Endothelial cell of umbilical vein (primary cell): ENCODE measurements at regions not wholly inside any gene's neighbourhood (a gene's known extent, or its start where the extent isn't known, plus 50 kb on each side); places are given as distances from the start of the nearest gene placed in this dataset.

Experiments used
- BruUV-seq: library from RNA; stranded (reverse); fragments of 400-500 nt; replicated peaks from 2 replicates; lab custom pipeline; 2021; lab: Mats Ljungman, UMichigan
- CTCF ChIA-PET: fragments of 300-600, 350-600 bp; sonication (Branson Sonifier 250); formaldehyde crosslinking; loops from one replicate; lab custom pipeline; 2021; ENCODE audit warnings: antibody characterized with exemption, inconsistent platforms; lab: Charles Lee
- POLR2A ChIA-PET: fragments of 300-600, 350-600 bp; sonication (Branson Sonifier 250); formaldehyde crosslinking; loops from one replicate; lab custom pipeline; 2021; ENCODE audit warnings: antibody characterized with exemption, inconsistent platforms; lab: Charles Lee
- DNase-seq: peaks from one replicate; pipeline ENCODE4 v3.0.0-alpha.2; 2011; ENCODE audit warnings: low read depth, low spot score
- FAIRE-seq: peaks from 2 replicates; lab custom pipeline; 2011; peaks lifted over from hg19 to GRCh38; lab: Jason Lieb, UNC
- H2AFZ ChIP-seq: 2 replicates; pipeline ENCODE4 v1.6.0; 2012; ENCODE audit warnings: low read depth, low read length, control low read depth, inconsistent platforms
- H3K27ac ChIP-seq: 2 replicates; pipeline ENCODE4 v1.5.1; 2011; ENCODE audit warnings: low read depth, mild to moderate bottlenecking, control low read depth, low read length, moderate library complexity; ENCODE audit not compliant: insufficient read depth
- H3K27me3 ChIP-seq, 2 experiments: 2 replicates each; pipeline versions ENCODE4 v1.6.0 to v1.6.1; 2011; ENCODE audit warnings: low read length in 2 of 2, mixed read lengths in 1 of 2; ENCODE audit not compliant: control insufficient read depth in 2 of 2, insufficient read depth in 2 of 2
- H3K36me3 ChIP-seq, 2 experiments: 2 replicates in 1 of 2; 3 replicates in 1 of 2; pipeline ENCODE4 v1.5.1; 2011; ENCODE audit warnings: low read length in 2 of 2, mild to moderate bottlenecking in 1 of 2, moderate library complexity in 1 of 2; ENCODE audit not compliant: control insufficient read depth in 2 of 2, insufficient read depth in 2 of 2; ENCODE audit errors: extremely low read depth in 1 of 2
- H3K4me1 ChIP-seq: 3 replicates; pipeline ENCODE4 v1.5.1; 2011; ENCODE audit warnings: mild to moderate bottlenecking, low read length; ENCODE audit not compliant: control insufficient read depth, insufficient read depth; ENCODE audit errors: extremely low read depth
- H3K4me2 ChIP-seq: 2 replicates; pipeline ENCODE4 v1.6.1; 2011; ENCODE audit warnings: low read length, control low read depth, mixed read lengths; ENCODE audit not compliant: insufficient read depth
- H3K4me3 ChIP-seq, 3 experiments: fragments of 200-600 bp in 1 of 3; sonication (generic), shearing (Covaris generic) in 1 of 3; replicated peaks in 1 of 3; 2 replicates each; pipeline ENCODE4 v1.5.1; 2011 to 2016; ENCODE audit warnings: control low read depth in 3 of 3, low read length in 3 of 3, mild to moderate bottlenecking in 2 of 3, inconsistent platforms in 1 of 3, low read depth in 1 of 3, moderate library complexity in 1 of 3; ENCODE audit not compliant: insufficient read depth in 1 of 3
- H3K79me2 ChIP-seq: 2 replicates; pipeline ENCODE4 v1.6.0; 2012; ENCODE audit warnings: low read length, inconsistent platforms; ENCODE audit not compliant: control insufficient read depth, insufficient read depth
- H3K9ac ChIP-seq: replicated peaks from 2 replicates; pipeline ENCODE3; 2011; ENCODE audit warnings: low read length, control low read depth; ENCODE audit not compliant: insufficient read depth; ENCODE audit errors: extremely low read depth
- H3K9me1 ChIP-seq: replicated peaks from 3 replicates; pipeline ENCODE4 v1.6.0; 2011; ENCODE audit warnings: mild to moderate bottlenecking, low read length; ENCODE audit not compliant: control insufficient read depth, insufficient read depth; ENCODE audit errors: extremely low read depth
- H3K9me3 ChIP-seq: replicated peaks from 2 replicates; pipeline ENCODE4 v1.5.1; 2012; ENCODE audit warnings: low read length, inconsistent platforms; ENCODE audit not compliant: control insufficient read depth, insufficient read depth
- H4K20me1 ChIP-seq: replicated peaks from 2 replicates; pipeline ENCODE3; 2011; ENCODE audit warnings: mild to moderate bottlenecking, low read length; ENCODE audit not compliant: control insufficient read depth, insufficient read depth; ENCODE audit errors: extremely low read depth
- EZH2 ChIP-seq: IDR thresholded peaks from 2 replicates; pipeline ENCODE4 v1.6.1; 2012; ENCODE audit warnings: borderline replicate concordance, low read depth, mild to moderate bottlenecking, moderate library complexity, low read length, inconsistent platforms; ENCODE audit not compliant: severe bottlenecking
- FOS ChIP-seq: IDR thresholded peaks from 2 replicates; pipeline ENCODE4 v1.6.1; 2011; ENCODE audit warnings: mild to moderate bottlenecking, low read length, moderate library complexity, borderline replicate concordance; ENCODE audit not compliant: insufficient read depth
- GATA2 ChIP-seq: IDR thresholded peaks from 2 replicates; pipeline ENCODE4 v1.7.0; 2011; ENCODE audit warnings: low read depth, mild to moderate bottlenecking, moderate library complexity, mixed read lengths, low read length; ENCODE audit not compliant: insufficient read length, insufficient read depth
- JUN ChIP-seq: IDR thresholded peaks from 2 replicates; pipeline ENCODE4 v1.6.1; 2011; ENCODE audit warnings: borderline replicate concordance, low read depth; ENCODE audit not compliant: insufficient read length, insufficient read depth
- MYC ChIP-seq: IDR thresholded peaks from one replicate; pipeline ENCODE4 v1.6.1; 2011; ENCODE audit warnings: mild to moderate bottlenecking, low read depth, low read length
- POLR2A ChIP-seq: IDR thresholded peaks from 2 replicates; pipeline ENCODE4 v1.6.1; 2012; ENCODE audit warnings: low read depth, mild to moderate bottlenecking, control low read depth, low read length
- POLR2AphosphoS5 ChIP-seq: IDR thresholded peaks from 2 replicates; pipeline ENCODE4 v1.6.1; 2012; ENCODE audit warnings: low read depth, mild to moderate bottlenecking, control low read depth, low read length, moderate library complexity; ENCODE audit not compliant: insufficient read depth
- dilution Hi-C: fragments of 300-500 bp; cut with MboI; formaldehyde crosslinking; loops from one replicate; pipeline ENCODE4 v1.15.0; 2019; ENCODE audit warnings: low sequenced_read_pairs; ENCODE audit not compliant: extremely low pct_ligation_motif_present
- intact Hi-C: fragments of 100-400 bp; cut with micrococcal nuclease; formaldehyde crosslinking; loops from one replicate; pipeline ENCODE4 v1.10.0; 2022
- TF ChIP-seq, protein P1 (sequence below): IDR thresholded peaks from 2 replicates; pipeline ENCODE4 v1.6.1; 2011; ENCODE audit not compliant: insufficient read depth, insufficient read length
- TF ChIP-seq, protein P2 (sequence below), 2 donors: IDR thresholded peaks; 1 replicate in 1 of 2; 2 replicates in 1 of 2; pipeline ENCODE4 v1.5.1; 2011; ENCODE audit warnings: low read length in 2 of 2, mild to moderate bottlenecking in 2 of 2, moderate library complexity in 2 of 2, control low read depth in 1 of 2, inconsistent platforms in 1 of 2, low read depth in 1 of 2; ENCODE audit not compliant: insufficient read depth in 1 of 2; ENCODE audit errors: extremely low read depth in 1 of 2

DNA sequence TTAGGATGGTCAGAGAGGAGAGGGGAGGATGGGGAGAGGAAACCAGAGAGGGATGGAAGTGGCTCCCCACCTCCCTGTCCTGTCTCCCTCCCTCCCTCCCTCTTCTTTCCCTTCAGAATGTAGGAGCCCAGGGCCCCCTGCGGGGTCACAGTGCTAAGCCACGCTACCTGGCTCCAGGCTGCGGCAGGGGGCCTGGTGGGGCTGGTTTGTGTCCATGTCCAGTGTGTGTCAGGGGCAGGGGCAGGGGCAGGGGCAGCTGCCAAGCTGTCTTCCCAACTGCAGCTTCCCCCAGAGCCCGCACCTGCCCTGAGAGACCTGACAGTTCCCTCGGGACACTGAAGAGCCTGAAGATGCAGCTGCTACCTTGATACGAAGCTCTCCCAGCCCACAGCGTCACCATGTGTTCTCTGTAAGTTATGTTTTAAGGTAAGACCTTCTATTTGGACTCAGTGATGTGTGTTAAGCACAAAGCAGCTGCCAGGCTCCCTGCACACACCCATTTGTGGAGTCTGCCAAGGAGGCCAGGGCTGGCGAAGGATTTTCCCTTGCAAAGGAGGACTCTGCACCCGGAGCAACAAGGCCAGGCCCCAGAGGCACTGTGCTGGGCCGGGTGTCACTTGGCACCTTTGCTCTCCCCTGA is 121.8 kb upstream of the SMAD3 start:
- dilution Hi-C loops, result loop anchor here (25.0 kb wide), 1 partner anchor 494 kb away; no protein-coding TSS in a partner anchor
- TF ChIP-seq MYC, result no peak
- no peak for TF ChIP-seq JUN
- TF ChIP-seq, protein P1, sequence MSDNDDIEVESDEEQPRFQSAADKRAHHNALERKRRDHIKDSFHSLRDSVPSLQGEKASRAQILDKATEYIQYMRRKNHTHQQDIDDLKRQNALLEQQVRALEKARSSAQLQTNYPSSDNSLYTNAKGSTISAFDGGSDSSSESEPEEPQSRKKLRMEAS, result no peak
- no peak for TF ChIP-seq EZH2
- no peak for TF ChIP-seq POLR2AphosphoS5
- TF ChIP-seq FOS, result no peak
- TF ChIP-seq POLR2A, result no peak
- no peak for TF ChIP-seq GATA2
- TF ChIP-seq, protein P2, sequence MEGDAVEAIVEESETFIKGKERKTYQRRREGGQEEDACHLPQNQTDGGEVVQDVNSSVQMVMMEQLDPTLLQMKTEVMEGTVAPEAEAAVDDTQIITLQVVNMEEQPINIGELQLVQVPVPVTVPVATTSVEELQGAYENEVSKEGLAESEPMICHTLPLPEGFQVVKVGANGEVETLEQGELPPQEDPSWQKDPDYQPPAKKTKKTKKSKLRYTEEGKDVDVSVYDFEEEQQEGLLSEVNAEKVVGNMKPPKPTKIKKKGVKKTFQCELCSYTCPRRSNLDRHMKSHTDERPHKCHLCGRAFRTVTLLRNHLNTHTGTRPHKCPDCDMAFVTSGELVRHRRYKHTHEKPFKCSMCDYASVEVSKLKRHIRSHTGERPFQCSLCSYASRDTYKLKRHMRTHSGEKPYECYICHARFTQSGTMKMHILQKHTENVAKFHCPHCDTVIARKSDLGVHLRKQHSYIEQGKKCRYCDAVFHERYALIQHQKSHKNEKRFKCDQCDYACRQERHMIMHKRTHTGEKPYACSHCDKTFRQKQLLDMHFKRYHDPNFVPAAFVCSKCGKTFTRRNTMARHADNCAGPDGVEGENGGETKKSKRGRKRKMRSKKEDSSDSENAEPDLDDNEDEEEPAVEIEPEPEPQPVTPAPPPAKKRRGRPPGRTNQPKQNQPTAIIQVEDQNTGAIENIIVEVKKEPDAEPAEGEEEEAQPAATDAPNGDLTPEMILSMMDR (IDR thresholded peaks at IDR 0.05; ENCODE audit: extremely low read depth in 1 of 2, insufficient read depth in 1 of 2, low read depth in 1 of 2, low read length in 2 of 2), result no peak
- CTCF ChIA-PET, result interaction anchor here (1.1 to 1.8 kb wide), 4 partner anchors 94 to 490 kb away, joined by 3 to 10 read pairs (median 6); no protein-coding TSS in a partner anchor

More for the DNA sequence above, 121.8 kb upstream of the SMAD3 start:
- no peaks in the 10 kb centered on the region for H4K20me1 ChIP-seq
- no peak overlapping the region for H3K4me2 ChIP-seq
- H3K9ac ChIP-seq, result no peak overlapping the region
- H3K36me3 ChIP-seq, result no peaks in the 10 kb centered on the region
- H3K9me3 ChIP-seq, result no peaks in the 10 kb centered on the region
- peaks cover 0 to 3% of the 10 kb centered on the region in 2 experiments for H3K27me3 ChIP-seq
- H3K27ac ChIP-seq, result no peak overlapping the region
- H3K4me1 ChIP-seq, result peaks cover 4% of the 10 kb centered on the region
- no TSS peak for BruUV-seq
- FAIRE-seq, result no peak
- intact Hi-C loops, result no loop called here
- no peaks in the 10 kb centered on the region for H3K79me2 ChIP-seq
- no peaks in the 10 kb centered on the region for H3K9me1 ChIP-seq
- DNase-seq, result no peak
- H2AFZ ChIP-seq, result no peak overlapping the region
- no peak overlapping the region for H3K4me3 ChIP-seq
- POLR2A ChIA-PET, result no interaction called here
